GM06990 (cell line): ENCODE measurements at regions not wholly inside any gene's neighbourhood (a gene's known extent, or its start where the extent isn't known, plus 50 kb on each side); places are given as distances from the start of the nearest gene placed in this dataset.

ENCODE experiments used
- DNase-seq: peaks from one replicate; pipeline ENCODE4 v3.0.0-alpha.2; 2011; ENCODE audit not compliant: insufficient read length; ENCODE audit errors: extremely low read depth
- H3K27me3 ChIP-seq: replicated peaks from 2 replicates; pipeline ENCODE4 v1.6.0; 2011; ENCODE audit warnings: low read length; ENCODE audit not compliant: control insufficient read depth, insufficient read depth
- H3K36me3 ChIP-seq: 2 replicates; pipeline ENCODE4 v1.5.1; 2011; ENCODE audit warnings: low read length; ENCODE audit not compliant: control insufficient read depth, insufficient read depth
- H3K4me3 ChIP-seq: replicated peaks from 2 replicates; pipeline ENCODE4 v1.5.1; 2011; ENCODE audit warnings: low read depth, mild to moderate bottlenecking, control low read depth, low read length
- TF ChIP-seq, protein P1 (sequence below): IDR thresholded peaks from 2 replicates; pipeline ENCODE4 v1.5.1; 2011; ENCODE audit warnings: low read length, control low read depth, mild to moderate bottlenecking, inconsistent platforms; ENCODE audit not compliant: insufficient read depth, poor library complexity, severe bottlenecking

DNA sequence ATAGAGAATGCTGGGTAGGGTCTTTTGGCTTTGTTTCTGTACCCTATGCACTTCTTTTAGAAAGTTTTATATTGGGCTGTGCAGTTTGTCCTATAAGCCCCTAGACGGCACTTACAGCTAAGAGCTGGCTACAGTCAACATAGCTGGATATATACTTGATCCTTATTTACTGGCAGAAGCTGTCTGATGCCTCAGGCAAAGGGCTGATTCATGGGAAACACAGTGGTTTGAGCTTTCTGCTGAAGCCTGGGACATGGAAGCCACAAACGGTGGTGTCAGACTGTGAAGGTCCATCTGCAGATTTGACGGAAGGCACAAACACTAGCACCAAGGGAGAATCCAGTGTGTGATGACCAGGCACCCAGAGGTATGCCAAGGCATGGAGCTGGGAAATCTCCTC lies 608.4 kb downstream of the ANKRD50 start:
- Histone ChIP-seq H3K4me3 (no peak overlapping the region), H3K27me3 (no peaks in the 10 kb centered on the region)
- TF ChIP-seq, protein P1, sequence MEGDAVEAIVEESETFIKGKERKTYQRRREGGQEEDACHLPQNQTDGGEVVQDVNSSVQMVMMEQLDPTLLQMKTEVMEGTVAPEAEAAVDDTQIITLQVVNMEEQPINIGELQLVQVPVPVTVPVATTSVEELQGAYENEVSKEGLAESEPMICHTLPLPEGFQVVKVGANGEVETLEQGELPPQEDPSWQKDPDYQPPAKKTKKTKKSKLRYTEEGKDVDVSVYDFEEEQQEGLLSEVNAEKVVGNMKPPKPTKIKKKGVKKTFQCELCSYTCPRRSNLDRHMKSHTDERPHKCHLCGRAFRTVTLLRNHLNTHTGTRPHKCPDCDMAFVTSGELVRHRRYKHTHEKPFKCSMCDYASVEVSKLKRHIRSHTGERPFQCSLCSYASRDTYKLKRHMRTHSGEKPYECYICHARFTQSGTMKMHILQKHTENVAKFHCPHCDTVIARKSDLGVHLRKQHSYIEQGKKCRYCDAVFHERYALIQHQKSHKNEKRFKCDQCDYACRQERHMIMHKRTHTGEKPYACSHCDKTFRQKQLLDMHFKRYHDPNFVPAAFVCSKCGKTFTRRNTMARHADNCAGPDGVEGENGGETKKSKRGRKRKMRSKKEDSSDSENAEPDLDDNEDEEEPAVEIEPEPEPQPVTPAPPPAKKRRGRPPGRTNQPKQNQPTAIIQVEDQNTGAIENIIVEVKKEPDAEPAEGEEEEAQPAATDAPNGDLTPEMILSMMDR = no peak

DNA sequence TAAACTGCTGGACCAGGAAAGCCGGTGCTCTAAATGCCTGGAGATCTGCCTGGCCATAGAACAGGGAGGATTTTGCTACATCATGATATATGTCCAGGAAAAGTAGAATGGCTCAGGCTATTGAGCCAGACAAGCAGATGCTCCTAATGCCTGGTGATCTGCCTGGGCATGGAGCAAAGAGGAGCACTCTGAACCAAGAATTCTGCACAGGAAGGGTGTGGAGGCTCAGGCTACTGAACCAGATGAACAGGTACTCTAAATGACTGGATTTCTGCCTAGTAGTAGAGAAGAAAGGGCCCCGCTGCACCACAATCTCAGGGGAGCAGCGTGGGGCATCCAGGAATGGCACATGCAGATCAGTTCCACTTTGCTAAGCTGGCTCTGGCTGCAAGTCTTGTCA lies 607.9 kb downstream of the ANKRD50 start:
- Histone ChIP-seq H3K27me3 (no peaks in the 10 kb centered on the region), H3K36me3 (no peaks in the 10 kb centered on the region), H3K4me3 (no peak overlapping the region)
- TF ChIP-seq, protein P1 = no peak
- no peak for DNase-seq

More for the DNA sequence above, 608.4 kb downstream of the ANKRD50 start:
- DNase-seq = no peak
- H3K36me3 ChIP-seq = no peaks in the 10 kb centered on the region

DNA sequence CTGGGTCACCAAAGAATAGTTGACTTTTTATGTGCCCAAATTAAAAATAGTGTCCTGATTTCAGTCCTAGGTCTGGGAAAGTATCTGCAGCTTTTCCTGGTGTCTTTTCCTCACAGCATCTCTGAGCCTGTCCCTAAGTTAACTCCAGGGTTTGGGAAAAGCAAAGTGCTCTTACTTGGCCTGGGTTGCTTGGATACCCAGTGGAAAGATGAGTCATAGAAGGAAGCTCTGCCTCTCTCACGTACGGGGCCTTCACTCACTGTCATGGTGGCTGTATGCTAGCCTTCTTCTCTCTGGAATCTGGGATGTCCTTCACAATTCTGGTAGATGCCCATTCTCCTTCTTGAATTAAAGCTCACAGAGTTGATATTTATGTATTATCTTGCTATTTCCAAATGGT lies 607.3 kb downstream of the ANKRD50 start:
- DNase-seq = no peak
- TF ChIP-seq, protein P1 = no peak
- H3K4me3 ChIP-seq = no peak overlapping the region
- no peaks in the 10 kb centered on the region for H3K27me3 ChIP-seq
- no peaks in the 10 kb centered on the region for H3K36me3 ChIP-seq

DNA sequence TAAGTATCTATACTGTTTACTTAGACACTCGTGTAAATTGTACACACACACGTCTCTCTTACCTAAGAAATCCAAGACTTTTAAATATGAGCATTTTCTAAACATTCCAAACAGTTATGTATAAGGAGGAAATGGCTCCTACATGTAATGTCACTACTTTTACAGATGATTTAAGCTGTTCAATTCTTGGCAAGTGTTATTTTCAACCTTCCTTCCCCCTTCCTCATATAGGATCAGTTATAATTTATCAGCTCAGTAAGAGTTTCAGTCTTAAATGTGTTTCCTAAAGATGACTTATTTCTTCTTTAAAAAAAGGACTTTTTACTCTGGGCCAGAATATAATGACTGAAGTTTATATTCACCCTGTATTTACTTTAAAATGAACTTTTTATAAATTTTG lies 601.1 kb downstream of the ANKRD50 start:
- H3K27me3 ChIP-seq = no peaks in the 10 kb centered on the region
- no peak overlapping the region for H3K4me3 ChIP-seq
- no peak for DNase-seq
- H3K36me3 ChIP-seq = no peaks in the 10 kb centered on the region
- TF ChIP-seq, protein P1 = no peak

DNA sequence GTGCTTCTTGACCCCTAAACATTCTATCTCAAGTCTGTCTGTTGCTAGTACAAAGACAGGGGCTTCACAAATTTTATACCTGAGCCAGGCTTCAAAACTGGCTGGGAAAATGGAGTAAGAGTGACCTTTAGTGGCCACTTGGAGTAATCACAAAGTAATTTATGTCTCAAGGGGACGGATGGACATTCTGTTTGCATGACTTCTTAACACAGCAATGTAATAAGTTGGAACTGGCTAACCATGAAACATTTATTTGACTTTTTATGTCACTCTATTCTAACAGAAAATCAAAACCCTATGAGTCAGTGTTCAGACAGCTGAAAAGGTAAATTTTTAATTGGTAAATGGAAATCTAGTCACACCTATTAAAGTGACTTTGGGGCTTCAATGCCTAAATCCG lies 600.6 kb downstream of the ANKRD50 start:
- Histone ChIP-seq H3K36me3 (no peaks in the 10 kb centered on the region), H3K27me3 (no peaks in the 10 kb centered on the region), H3K4me3 (no peak overlapping the region)
- TF ChIP-seq, protein P1 = peak; percentile 37
- no peak for DNase-seq

DNA sequence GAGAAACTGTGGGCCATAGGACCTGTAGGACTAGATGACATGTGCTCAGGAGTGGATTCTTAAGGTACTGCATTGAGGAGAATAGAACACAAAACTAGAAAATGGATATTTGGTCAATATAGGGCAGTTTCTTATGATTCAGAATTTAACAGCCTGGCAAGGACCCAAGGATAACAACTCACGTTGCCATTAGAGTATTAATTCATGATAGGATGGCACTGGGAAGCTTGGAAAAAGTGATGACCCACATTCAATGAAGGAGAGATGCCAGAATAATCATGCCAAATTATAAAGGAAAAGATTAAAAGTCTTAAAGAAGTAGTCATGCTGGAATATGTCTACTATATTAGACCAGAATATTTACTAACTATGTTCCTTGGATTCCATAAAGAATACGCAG lies 594.5 kb downstream of the ANKRD50 start:
- Histone ChIP-seq H3K36me3 (no peaks in the 10 kb centered on the region), H3K27me3 (no peaks in the 10 kb centered on the region), H3K4me3 (no peak overlapping the region)
- DNase-seq = no peak
- TF ChIP-seq, protein P1 = no peak
